ENCODE measurements at regions not wholly inside any gene's neighbourhood (a gene's known extent, or its start where the extent isn't known, plus 50 kb on each side); places are given as distances from the start of the nearest gene placed in this dataset.

DNA sequence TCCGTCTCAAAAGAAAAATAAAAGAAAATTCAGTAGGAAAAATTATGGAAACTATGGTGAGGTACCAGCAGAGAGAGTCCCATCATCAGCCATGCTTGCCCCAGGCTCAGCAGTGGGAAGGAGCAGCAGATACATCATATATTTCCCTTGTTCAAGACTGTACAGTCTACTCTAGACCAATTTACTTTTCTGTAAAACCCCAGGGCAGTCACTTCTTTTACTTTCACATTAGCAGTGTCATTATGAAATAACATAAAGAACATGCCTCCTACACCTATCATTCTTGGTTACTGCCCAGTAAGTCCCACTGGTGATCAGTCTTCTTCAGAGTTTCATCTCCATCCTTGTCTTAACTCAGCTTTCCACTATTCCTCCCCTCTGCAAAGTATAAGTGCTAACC is 1145.0 kb downstream of the MAT2B start:
- no peak for DNase-seq

- no peak for DNase-seq
Measured at GRCh38 chr5:164651546-164652275, 1146.3 kb downstream of the MAT2B start.

DNA sequence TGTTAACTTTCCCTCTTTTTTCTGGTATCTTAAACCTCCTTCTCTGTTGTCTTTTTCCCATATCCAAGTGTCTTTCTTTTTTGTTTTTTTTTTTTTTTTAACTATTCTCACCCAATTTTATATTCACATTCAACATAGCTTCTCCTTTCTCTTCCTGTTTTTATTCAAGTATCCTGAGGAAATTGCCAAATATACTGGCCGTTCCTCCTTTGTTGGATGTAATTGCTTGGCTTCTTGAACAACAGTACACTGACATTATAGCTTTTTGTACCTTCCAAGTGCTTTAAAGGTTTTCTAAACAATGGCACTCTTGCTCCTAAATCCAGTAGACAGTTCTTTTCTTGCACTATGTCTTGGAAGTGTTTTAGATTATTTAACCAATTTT is 1146.8 kb downstream of the MAT2B start:
- no peak for DNase-seq

DNA sequence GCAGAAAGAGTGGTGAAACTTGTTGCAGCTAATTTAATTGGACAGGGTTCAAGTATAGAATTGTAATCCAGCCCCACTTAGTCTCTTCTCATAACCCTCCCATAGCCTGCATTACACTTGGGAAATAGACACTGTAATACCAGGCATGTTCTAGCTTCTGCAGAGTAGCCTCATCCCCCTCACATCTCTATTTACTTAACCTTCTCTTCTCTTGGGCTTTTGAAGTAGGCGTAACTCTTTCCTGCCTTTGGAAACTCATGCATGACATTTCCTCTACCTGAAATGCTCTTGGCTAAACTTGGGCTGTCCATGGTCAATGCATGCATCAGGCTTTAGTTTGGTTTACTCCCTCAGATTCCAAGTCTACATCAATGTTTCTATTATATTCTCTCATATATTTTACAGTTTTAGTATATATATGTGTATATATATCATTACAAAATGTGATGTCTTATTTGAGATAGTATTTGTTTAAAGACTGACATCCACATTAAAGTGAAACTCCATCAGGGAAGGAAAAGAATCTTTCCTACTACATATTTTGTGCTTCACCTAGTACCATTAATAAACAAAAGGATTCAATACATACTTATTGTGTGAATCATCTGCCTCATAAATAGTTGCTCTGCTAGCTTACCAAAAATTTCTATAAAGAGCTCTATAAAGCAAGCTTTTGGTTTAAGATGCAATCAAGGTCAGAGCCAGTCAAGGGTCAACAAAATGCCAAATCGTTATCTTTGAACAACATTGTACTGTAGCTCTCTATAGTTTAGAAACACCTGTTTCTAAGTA is 1158.0 kb downstream of the MAT2B start:
- no peak for DNase-seq

DNA sequence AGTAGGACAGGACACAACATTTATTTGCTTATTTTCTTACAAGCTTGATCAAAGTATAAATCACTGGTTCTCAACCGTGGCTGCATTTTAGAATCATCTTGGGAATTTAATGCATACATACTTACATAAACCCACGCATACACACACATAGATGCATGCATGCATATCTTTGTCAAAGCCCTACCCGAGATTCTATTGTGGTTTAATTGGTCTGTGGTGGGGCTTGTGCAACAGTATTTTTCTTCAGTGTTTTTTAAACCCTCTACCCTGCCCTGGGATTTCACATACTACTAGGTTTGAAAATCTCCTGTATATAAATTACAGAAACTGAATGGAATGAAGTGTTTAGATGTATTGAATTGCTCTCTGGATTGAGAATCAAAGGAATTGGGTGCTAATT is 1166.2 kb downstream of the MAT2B start:
- peak; percentile 18 for DNase-seq

DNA sequence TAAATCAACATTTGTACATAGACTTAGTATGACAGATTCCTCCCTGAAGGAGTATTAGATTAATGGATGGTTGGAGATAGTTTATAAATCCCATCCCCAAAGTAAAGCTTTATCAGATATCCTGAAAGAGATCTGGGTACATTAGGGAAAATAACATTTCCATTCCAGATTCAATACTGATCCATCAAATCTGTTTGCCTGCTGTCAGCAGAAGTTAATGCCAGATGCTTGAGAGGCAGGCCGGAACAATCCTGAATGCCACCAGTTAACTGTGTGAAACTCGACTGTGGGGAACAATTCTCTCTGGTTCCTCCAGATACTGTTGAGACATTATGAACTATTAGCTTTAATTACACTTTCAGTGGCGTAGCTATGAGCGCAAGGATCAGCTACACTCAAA is 1166.8 kb downstream of the MAT2B start:
- DNase-seq: peak; percentile 32

DNA sequence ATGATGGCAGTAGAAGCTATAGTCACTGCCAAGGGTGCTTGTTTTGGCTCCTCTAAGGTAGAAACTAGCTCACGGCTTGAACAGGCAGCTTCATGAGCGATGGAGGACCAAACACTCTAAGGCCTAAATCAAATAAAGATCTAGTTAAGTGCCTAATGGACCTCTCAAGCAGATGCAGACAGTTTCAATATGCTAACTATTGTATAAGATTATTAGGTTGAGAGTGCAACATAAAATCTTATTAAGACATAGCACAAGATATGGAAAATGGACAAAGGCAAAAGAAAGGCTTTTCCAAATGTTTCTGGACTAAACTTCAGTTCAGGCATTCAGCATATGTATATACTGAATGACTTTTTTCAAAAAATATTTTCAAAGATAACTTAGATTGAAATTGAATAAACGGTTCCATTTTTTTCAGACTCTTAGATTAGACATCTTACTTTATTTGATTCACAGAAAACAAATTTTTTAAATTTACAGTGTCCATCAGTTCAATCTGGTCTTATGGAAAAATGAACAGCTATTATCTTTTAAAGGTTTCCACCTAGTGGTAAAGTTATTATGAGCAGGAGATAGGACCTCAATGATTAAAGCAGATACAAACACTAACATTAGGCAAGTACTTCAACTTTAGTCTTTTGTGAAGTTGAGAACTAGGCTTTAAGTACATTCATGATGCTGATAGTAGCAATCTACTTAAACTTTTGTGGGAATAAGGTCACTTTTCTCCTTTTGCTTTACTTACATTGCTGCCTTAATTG is 1167.7 kb downstream of the MAT2B start:
- DNase-seq: no peak

- no peak for DNase-seq
Measured at GRCh38 chr5:164679461-164679860, 1174.0 kb downstream of the MAT2B start.

GRCh38 chr5:164680216-164680615 is 1174.8 kb downstream of the MAT2B start:
- no peak for DNase-seq

GRCh38 chr5:164680812-164681520 is 1175.5 kb downstream of the MAT2B start:
- no peak for DNase-seq

GRCh38 chr5:164687391-164687790 is 1182.0 kb downstream of the MAT2B start:
- DNase-seq: no peak

GRCh38 chr5:164688437-164688836 is 1183.0 kb downstream of the MAT2B start:
- no peak for DNase-seq

DNA sequence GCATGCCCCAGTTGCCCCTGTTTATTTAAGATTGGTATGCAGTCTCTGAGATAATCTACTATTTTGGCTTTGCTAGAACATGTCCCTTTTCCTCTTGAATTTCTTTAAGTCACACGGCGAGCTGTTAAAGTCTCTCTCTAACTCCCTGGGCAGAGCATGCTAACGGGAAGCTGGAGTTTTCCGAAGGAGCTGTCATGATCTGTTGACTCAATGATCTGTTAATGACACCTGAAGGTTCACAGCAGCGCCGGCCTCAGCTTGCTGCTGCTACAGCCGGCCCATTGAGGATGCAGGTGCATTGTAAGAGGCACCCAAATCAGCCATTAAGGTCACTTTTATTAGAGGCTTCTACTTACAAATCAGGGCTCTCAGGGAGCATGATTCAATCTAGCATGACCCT is 1203.4 kb downstream of the MAT2B start:
- peak; percentile 75 for DNase-seq

- DNase-seq: no peak
Measured at GRCh38 chr5:164713682-164714081, 1208.3 kb downstream of the MAT2B start.

GRCh38 chr5:164721116-164721515 is 1215.7 kb downstream of the MAT2B start:
- no peak for DNase-seq

- DNase-seq: no peak
Measured at GRCh38 chr5:164721656-164722055, 1216.2 kb downstream of the MAT2B start.

GRCh38 chr5:164722702-164723101 is 1217.3 kb downstream of the MAT2B start:
- DNase-seq: no peak

GRCh38 chr5:164727012-164727411 is 1221.6 kb downstream of the MAT2B start:
- DNase-seq: no peak

DNA sequence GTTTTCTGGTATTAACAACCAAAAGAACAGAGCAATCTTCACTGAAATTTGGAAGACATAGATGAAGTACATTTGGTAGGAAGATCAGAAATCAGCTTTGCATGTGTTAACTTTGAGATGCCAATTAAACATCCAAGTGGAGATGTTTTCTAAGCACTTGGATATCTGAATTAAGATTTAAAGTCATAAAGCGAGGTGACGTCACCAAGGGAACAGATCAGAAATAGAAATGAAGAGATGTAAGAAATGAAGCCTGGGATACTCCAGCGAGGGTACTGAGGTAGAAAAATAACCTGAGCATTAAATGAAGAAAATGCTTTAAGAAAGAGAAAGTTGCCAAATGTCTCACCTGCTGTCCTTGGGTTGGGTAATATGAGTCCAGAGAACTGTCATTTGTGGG is 1223.3 kb downstream of the MAT2B start:
- DNase-seq: no peak

DNA sequence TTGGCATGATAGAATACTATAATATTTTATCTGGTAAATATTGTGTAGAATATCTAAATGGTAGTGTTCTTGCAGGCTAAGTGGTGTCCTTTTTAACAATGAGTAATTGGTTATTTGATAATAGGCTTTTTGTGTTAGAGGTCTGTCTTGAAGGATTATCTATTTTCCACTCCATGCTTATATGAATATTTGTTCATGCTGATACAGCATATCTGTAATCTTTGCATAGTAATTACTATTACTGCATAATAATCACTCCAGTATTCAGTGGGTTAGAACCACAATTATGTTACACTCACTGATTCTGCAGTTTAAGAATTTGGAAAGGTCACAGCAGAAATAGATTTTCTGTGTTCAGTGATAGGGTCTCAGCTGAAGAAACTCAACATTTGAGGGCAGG is 1229.9 kb downstream of the MAT2B start:
- no peak for DNase-seq

DNA sequence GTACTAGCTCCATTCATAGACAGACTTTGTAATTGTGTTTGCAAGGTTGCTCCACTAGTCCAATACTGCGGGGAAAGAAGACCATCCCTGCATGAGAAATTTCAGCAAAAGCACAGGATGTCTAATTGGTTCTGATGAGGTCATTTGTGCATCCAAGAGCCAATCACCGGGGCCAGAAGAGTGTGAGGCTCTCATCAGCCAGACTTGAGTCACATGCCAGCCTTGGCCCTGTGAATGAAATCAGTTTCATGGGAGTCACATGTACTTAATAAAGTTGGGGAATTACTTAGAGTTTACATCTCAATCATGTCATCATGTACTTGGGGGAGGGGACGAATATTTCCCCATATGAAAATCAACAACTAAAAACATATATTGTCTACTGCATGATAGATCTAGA is 1236.0 kb downstream of the MAT2B start:
- no peak for DNase-seq

GRCh38 chr5:164742025-164742424 is 1236.6 kb downstream of the MAT2B start:
- DNase-seq: no peak

- DNase-seq: no peak
Measured at GRCh38 chr5:164746723-164747122, 1241.3 kb downstream of the MAT2B start.
